GM12878 (cell line): ENCODE measurements at regions not wholly inside any gene's neighbourhood (a gene's known extent, or its start where the extent isn't known, plus 50 kb on each side); places are given as distances from the start of the nearest gene placed in this dataset.

Experiments
- CHD1 ChIP-seq: IDR thresholded peaks from 2 replicates; pipeline ENCODE4 v1.6.1; 2012; ENCODE audit warnings: low read depth, low read length, improper control_type of control experiment
- FOXK2 ChIP-seq: fragments of 450-650 bp; IDR thresholded peaks from 2 replicates; pipeline ENCODE4 v1.6.1; 2017; ENCODE audit warnings: mild to moderate bottlenecking, moderate library complexity
- LARP7 ChIP-seq: fragments of 450-650 bp; IDR thresholded peaks from 2 replicates; pipeline ENCODE4 v1.6.1; 2017; ENCODE audit warnings: mild to moderate bottlenecking
- MEF2A ChIP-seq: IDR thresholded peaks from 2 replicates; pipeline ENCODE4 v1.6.1; 2011; ENCODE audit warnings: low read depth, mild to moderate bottlenecking, low read length, moderate library complexity; ENCODE audit not compliant: insufficient read depth
- PAX5 ChIP-seq: IDR thresholded peaks from 2 replicates; pipeline ENCODE4 v1.6.1; 2011; ENCODE audit warnings: low read depth, low read length, borderline replicate concordance
- POU2F2 ChIP-seq: IDR thresholded peaks from 3 replicates; pipeline ENCODE4 v1.6.1; 2011; ENCODE audit warnings: low read depth, mild to moderate bottlenecking, low read length, borderline replicate concordance
- RAD21 ChIP-seq: IDR thresholded peaks from 2 replicates; pipeline ENCODE4 v1.6.1; 2011; ENCODE audit warnings: mild to moderate bottlenecking, low read depth, low read length, moderate library complexity; ENCODE audit not compliant: insufficient read depth
- SRF ChIP-seq, 2 experiments: IDR thresholded peaks; 2 replicates each; pipeline ENCODE4 v1.6.1; 2011; ENCODE audit warnings: low read depth in 2 of 2, low read length in 2 of 2, mild to moderate bottlenecking in 1 of 2, moderate library complexity in 1 of 2
- TF ChIP-seq, protein P1 (sequence below): fragments of 450-650 bp; IDR thresholded peaks from 2 replicates; pipeline ENCODE4 v1.6.1; 2017; ENCODE audit warnings: antibody characterized with exemption, mild to moderate bottlenecking, moderate library complexity
- TF ChIP-seq, protein P2 (sequence below): fragments of 450-650 bp; IDR thresholded peaks from 2 replicates; pipeline ENCODE4 v1.6.1; 2017; ENCODE audit warnings: borderline replicate concordance
- TF ChIP-seq, protein P3 (sequence below): fragments of 450-650 bp; IDR thresholded peaks from 2 replicates; pipeline ENCODE4 v1.6.1; 2016; ENCODE audit warnings: mild to moderate bottlenecking, moderate library complexity, borderline replicate concordance

GRCh38 chr3:22734756-22735155 is 468.4 kb upstream of the UBE2E2 start (continued):
- TF ChIP-seq, protein P1, sequence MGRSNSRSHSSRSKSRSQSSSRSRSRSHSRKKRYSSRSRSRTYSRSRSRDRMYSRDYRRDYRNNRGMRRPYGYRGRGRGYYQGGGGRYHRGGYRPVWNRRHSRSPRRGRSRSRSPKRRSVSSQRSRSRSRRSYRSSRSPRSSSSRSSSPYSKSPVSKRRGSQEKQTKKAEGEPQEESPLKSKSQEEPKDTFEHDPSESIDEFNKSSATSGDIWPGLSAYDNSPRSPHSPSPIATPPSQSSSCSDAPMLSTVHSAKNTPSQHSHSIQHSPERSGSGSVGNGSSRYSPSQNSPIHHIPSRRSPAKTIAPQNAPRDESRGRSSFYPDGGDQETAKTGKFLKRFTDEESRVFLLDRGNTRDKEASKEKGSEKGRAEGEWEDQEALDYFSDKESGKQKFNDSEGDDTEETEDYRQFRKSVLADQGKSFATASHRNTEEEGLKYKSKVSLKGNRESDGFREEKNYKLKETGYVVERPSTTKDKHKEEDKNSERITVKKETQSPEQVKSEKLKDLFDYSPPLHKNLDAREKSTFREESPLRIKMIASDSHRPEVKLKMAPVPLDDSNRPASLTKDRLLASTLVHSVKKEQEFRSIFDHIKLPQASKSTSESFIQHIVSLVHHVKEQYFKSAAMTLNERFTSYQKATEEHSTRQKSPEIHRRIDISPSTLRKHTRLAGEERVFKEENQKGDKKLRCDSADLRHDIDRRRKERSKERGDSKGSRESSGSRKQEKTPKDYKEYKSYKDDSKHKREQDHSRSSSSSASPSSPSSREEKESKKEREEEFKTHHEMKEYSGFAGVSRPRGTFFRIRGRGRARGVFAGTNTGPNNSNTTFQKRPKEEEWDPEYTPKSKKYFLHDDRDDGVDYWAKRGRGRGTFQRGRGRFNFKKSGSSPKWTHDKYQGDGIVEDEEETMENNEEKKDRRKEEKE, result no peak
- TF ChIP-seq CHD1, result no peak
- TF ChIP-seq, protein P2, sequence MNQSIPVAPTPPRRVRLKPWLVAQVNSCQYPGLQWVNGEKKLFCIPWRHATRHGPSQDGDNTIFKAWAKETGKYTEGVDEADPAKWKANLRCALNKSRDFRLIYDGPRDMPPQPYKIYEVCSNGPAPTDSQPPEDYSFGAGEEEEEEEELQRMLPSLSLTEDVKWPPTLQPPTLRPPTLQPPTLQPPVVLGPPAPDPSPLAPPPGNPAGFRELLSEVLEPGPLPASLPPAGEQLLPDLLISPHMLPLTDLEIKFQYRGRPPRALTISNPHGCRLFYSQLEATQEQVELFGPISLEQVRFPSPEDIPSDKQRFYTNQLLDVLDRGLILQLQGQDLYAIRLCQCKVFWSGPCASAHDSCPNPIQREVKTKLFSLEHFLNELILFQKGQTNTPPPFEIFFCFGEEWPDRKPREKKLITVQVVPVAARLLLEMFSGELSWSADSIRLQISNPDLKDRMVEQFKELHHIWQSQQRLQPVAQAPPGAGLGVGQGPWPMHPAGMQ, result no peak
- TF ChIP-seq SRF (IDR thresholded peaks at IDR 0.05; ENCODE audit: low read depth in 2 of 2, low read length in 2 of 2), result no peak
- TF ChIP-seq LARP7, result no peak
- TF ChIP-seq, protein P3, sequence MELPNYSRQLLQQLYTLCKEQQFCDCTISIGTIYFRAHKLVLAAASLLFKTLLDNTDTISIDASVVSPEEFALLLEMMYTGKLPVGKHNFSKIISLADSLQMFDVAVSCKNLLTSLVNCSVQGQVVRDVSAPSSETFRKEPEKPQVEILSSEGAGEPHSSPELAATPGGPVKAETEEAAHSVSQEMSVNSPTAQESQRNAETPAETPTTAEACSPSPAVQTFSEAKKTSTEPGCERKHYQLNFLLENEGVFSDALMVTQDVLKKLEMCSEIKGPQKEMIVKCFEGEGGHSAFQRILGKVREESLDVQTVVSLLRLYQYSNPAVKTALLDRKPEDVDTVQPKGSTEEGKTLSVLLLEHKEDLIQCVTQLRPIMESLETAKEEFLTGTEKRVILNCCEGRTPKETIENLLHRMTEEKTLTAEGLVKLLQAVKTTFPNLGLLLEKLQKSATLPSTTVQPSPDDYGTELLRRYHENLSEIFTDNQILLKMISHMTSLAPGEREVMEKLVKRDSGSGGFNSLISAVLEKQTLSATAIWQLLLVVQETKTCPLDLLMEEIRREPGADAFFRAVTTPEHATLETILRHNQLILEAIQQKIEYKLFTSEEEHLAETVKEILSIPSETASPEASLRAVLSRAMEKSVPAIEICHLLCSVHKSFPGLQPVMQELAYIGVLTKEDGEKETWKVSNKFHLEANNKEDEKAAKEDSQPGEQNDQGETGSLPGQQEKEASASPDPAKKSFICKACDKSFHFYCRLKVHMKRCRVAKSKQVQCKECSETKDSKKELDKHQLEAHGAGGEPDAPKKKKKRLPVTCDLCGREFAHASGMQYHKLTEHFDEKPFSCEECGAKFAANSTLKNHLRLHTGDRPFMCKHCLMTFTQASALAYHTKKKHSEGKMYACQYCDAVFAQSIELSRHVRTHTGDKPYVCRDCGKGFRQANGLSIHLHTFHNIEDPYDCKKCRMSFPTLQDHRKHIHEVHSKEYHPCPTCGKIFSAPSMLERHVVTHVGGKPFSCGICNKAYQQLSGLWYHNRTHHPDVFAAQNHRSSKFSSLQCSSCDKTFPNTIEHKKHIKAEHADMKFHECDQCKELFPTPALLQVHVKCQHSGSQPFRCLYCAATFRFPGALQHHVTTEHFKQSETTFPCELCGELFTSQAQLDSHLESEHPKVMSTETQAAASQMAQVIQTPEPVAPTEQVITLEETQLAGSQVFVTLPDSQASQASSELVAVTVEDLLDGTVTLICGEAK, result no peak
- no peak for TF ChIP-seq FOXK2
- no peak for TF ChIP-seq MEF2A
- no peak for TF ChIP-seq PAX5
- TF ChIP-seq RAD21, result no peak
- TF ChIP-seq POU2F2, result no peak
